Stimulated activated naive CD8-positive, alpha-beta T cell treated with anti-CD3 and anti-CD28 coated beads, Interleukin-15, amount 100 ng/mL, for 72 hours (primary cell): ENCODE measurements at regions not wholly inside any gene's neighbourhood (a gene's known extent, or its start where the extent isn't known, plus 50 kb on each side); places are given as distances from the start of the nearest gene placed in this dataset.
"Not testable (repeated sequence)": the region's sequence is repeated elsewhere in the genome, so short reads cannot be mapped to it uniquely, and the experiment has no call there.

Experiments
- ATAC-seq: fragments of 150-1000 bp; cut with Tn5 transposase; 2 replicates; pipeline ENCODE4 v1.10.0; 2021; ENCODE audit warnings: mild to moderate bottlenecking, moderate library complexity
- DNase-seq, 2 donors: peaks; one replicate each; pipeline ENCODE4 v3.0.0; 2021 to 2022
- H3K27ac Mint-ChIP-seq, 2 donors: one replicate each; pipeline ENCODE4 v1.8.0; 2022; ENCODE audit warnings: mild to moderate bottlenecking in 2 of 2, mixed read lengths in 2 of 2, moderate library complexity in 2 of 2
- H3K27me3 Mint-ChIP-seq: one replicate; pipeline ENCODE4 v1.8.0; 2022; ENCODE audit warnings: mixed read lengths
- H3K4me1 Mint-ChIP-seq: one replicate; pipeline ENCODE4 v1.8.0; 2022; ENCODE audit warnings: mild to moderate bottlenecking, mixed read lengths
- H3K4me3 Mint-ChIP-seq, 2 donors: one replicate each; pipeline ENCODE4 v1.8.0; 2022; ENCODE audit warnings: mild to moderate bottlenecking in 2 of 2, mixed read lengths in 2 of 2, moderate library complexity in 1 of 2
- H3K9me3 Mint-ChIP-seq, 2 donors: one replicate each; pipeline ENCODE4 v1.8.0; 2022; ENCODE audit warnings: mixed read lengths in 2 of 2

- H3K27me3 Mint-ChIP-seq, DNase-seq, H3K9me3 Mint-ChIP-seq, ATAC-seq: not testable (repeated sequence)
- peak overlapping the region; percentile 90 to 97 for H3K4me3 Mint-ChIP-seq
- H3K4me1 Mint-ChIP-seq = peaks cover 72% of the 10 kb centered on the region
- H3K27ac Mint-ChIP-seq = peak overlapping the region; percentile 97 to 98
These were observed 56.6 kb upstream of the TNFAIP8 start for GRCh38 chr5:119299242-119299614.

- Mint-ChIP-seq H3K4me1 (peaks cover 77% of the 10 kb centered on the region), H3K27ac (peak overlapping the region; percentile 97 to 98)
- peak; percentile 78 to 89 for DNase-seq
These were observed 56.1 kb upstream of the TNFAIP8 start for GRCh38 chr5:119299615-119300310.

DNA sequence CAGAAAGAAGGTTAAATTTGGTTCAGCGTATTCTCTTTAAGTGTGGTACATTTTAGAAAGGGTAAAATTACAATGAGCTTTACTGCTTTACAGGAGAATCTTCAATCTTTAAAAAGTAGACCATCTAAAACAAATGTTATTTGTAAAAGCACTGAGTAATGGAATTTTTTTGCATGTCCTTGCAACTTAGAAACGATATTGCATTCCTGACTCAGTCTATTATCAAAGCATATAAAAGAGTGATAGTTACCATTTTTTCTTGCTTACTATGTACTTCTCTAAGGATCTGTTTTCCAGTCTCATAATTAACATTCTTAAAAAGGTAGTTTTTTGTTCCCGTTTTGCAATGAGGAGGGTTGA, 55.5 kb upstream of the TNFAIP8 start:
- Mint-ChIP-seq H3K27me3 (no peaks in the 10 kb centered on the region), H3K9me3 (no peaks in the 10 kb centered on the region), H3K4me3 (peak overlapping the region; percentile 90 to 97), H3K4me1 (peaks cover 82% of the 10 kb centered on the region), H3K27ac (peak overlapping the region; percentile 97 to 98)
- DNase-seq (no peak), ATAC-seq (no peak)

More at GRCh38 chr5:119299615-119300310, 56.1 kb upstream of the TNFAIP8 start:
- H3K9me3 Mint-ChIP-seq, H3K27me3 Mint-ChIP-seq: not testable (repeated sequence)
- peak overlapping the region; percentile 90 to 97 for H3K4me3 Mint-ChIP-seq
- peak; percentile 70 for ATAC-seq

- Mint-ChIP-seq H3K4me1 (peaks cover 92% of the 10 kb centered on the region), H3K4me3 (peak overlapping the region; percentile 9 to 97), H3K9me3 (no peaks in the 10 kb centered on the region), H3K27ac (peak overlapping the region in 1 of 2 donors; percentile 21), H3K27me3 (no peaks in the 10 kb centered on the region)
- ATAC-seq (no peak), DNase-seq (no peak)
These were observed 54.6 kb upstream of the TNFAIP8 start for GRCh38 chr5:119301210-119301609.

DNA sequence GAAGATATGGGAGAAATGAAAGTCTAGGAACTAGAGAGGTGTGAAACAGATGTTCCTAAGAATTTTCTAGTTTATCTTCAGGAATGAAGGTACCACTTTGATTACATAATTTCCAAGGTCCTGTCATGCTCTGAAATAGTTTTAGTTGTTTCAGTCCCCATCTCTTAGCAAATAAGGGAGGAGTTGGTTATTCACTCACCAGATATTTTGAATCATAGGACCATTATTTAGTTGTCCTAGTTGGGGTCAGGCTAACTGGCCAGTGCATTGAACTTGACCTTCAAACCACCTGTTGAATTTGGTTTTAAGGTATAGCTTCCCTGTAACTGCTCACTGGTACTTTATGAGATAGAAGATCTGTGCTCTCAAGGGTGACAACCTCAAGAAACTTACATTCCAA, 53.9 kb upstream of the TNFAIP8 start:
- peak overlapping the region in 1 of 2 donors; percentile 62 for H3K4me3 Mint-ChIP-seq
- H3K9me3 Mint-ChIP-seq = no peaks in the 10 kb centered on the region
- peak overlapping the region in 1 of 2 donors; percentile 79 for H3K27ac Mint-ChIP-seq
- peaks cover 94% of the 10 kb centered on the region for H3K4me1 Mint-ChIP-seq
- no peak for DNase-seq
- ATAC-seq = no peak
- H3K27me3 Mint-ChIP-seq = no peaks in the 10 kb centered on the region

- DNase-seq = no peak
- peak overlapping the region; percentile 54 to 62 for H3K4me3 Mint-ChIP-seq
- peak overlapping the region; percentile 50 to 79 for H3K27ac Mint-ChIP-seq
- no peaks in the 10 kb centered on the region for H3K27me3 Mint-ChIP-seq
- no peaks in the 10 kb centered on the region for H3K9me3 Mint-ChIP-seq
- no peak for ATAC-seq
- peaks cover 94% of the 10 kb centered on the region for H3K4me1 Mint-ChIP-seq
These were observed 53.4 kb upstream of the TNFAIP8 start for GRCh38 chr5:119302449-119302848.

- no peak for DNase-seq
- no peaks in the 10 kb centered on the region for H3K27me3 Mint-ChIP-seq
- peak overlapping the region; percentile 54 to 62 for H3K4me3 Mint-ChIP-seq
- peak; percentile 66 for ATAC-seq
- peak overlapping the region; percentile 43 to 50 for H3K27ac Mint-ChIP-seq
- peaks cover 93% of the 10 kb centered on the region for H3K4me1 Mint-ChIP-seq
- H3K9me3 Mint-ChIP-seq = no peaks in the 10 kb centered on the region
These were observed 52.6 kb upstream of the TNFAIP8 start for GRCh38 chr5:119302916-119303897.

DNA sequence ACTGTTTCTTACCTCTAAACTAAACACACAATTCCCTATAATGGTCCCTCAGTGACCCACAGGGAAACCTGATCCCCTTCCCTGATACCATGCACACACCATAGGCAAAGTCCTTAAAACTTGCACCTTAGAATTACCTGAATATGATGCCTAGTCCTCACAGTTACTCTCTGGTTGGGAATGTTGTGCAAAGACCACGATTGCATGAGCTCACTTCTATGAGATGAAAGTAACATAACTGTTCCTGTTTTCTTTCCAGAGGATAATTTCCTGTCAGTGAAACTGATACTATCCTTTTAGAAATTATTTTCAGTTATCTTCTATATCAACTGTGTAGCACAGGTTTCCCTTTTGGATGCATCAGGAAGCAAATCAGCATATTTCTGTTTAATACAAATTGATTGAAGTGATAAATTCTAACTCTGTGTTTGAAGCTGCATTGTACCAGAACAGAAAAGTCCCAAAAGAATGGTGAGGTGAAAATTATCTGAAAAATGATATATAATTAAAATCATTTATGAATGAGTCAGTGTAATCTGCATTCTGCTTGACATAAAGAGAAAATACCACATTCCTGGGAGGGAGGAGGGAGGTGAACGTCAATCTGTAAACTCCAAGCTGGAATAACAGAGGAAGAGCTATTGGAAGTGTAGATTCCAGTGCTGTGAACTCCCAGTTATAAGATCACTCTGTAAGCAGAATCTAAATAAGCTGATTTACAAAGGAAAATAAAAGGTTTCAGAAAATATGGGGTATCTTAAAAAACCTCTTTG, 51.2 kb upstream of the TNFAIP8 start:
- Mint-ChIP-seq H3K27me3 (no peaks in the 10 kb centered on the region), H3K4me3 (peak overlapping the region; percentile 15 to 62), H3K9me3 (no peaks in the 10 kb centered on the region), H3K4me1 (peaks cover 95% of the 10 kb centered on the region), H3K27ac (peak overlapping the region in 1 of 2 donors; percentile 70)
- no peak for DNase-seq
- ATAC-seq = no peak
